Pons (tissue), 1 donor: ENCODE measurements at regions not wholly inside any gene's neighbourhood (a gene's known extent, or its start where the extent isn't known, plus 50 kb on each side); places are given as distances from the start of the nearest gene placed in this dataset.
"Not testable (repeated sequence)": the region's sequence is repeated elsewhere in the genome, so short reads cannot be mapped to it uniquely, and the experiment has no call there.

Source experiments
- DNase-seq: peaks from one replicate; pipeline ENCODE4 v3.0.0-alpha.2; 2016; ENCODE audit warnings: low spot score

DNA sequence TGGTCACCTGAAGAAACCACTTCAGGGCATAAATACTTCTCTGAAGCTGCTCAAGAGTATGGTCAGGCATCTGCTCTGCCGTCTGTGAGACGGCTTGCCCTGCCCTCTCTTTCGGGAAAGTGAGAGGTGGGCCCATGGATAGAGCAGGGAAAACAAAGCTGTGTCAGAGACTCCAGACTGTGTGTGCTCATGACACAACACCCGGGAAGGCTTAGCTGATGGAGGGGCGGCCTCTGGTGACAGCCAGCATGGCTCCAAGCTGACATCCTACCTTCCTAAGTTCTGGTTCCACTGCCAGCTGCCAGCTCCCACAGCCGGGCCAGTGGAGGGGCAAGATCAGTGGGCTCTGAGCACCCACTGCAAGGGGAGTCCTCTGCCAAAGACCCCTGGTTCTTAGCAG, 215.3 kb downstream of the ANKRD30B start:
- no peak for DNase-seq

DNA sequence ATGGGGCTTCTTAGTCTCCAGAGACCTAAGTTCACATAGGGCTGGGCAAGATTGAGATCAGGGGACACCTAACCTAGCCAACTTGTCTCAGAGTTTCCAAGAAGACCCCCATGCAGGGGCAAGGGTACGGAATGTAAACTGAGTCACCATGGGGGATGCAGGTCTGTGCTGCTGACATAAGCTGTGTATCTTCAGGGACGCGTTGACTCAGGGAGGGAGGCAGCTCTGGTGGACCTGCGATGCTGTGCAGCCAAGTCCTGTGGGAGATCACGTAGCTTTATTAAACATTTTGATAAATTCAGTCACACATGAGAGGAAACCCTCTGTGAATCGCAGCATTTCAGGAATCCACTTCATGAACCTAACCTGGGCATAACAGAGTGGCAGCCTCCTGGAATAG, 216.0 kb downstream of the ANKRD30B start:
- DNase-seq: no peak

DNA sequence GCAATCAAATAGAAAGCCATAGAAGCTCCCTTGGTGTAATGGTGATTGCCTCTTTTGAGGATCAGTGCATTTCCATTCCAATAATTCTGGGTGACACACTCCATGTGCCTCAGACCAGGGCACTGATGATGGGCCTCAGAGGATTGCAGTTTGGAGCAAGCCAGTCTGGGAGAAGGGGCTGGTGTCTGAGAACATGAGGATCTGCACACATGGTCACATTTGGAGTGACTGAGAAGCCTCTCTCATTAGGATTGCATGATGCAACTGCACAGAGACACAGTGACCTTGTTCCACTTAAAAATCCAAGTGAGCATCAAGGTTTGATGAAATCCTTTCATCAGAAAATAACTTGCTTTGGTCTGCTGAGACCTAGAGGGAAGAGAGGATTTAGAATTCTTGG, 216.4 kb downstream of the ANKRD30B start:
- DNase-seq: no peak

- not testable (repeated sequence) for DNase-seq
Observed at GRCh38 chr18:14964976-14965375, 217.0 kb downstream of the ANKRD30B start.

- no peak for DNase-seq
Observed at GRCh38 chr18:14965553-14965952, 217.6 kb downstream of the ANKRD30B start.

GRCh38 chr18:14967246-14967645, 219.3 kb downstream of the ANKRD30B start:
- DNase-seq: not testable (repeated sequence)

GRCh38 chr18:14969500-14969899, 221.5 kb downstream of the ANKRD30B start:
- no peak for DNase-seq

- DNase-seq: no peak
Observed at GRCh38 chr18:14970027-14970426, 222.1 kb downstream of the ANKRD30B start.

GRCh38 chr18:14971461-14972185, 223.7 kb downstream of the ANKRD30B start:
- no peak for DNase-seq

DNA sequence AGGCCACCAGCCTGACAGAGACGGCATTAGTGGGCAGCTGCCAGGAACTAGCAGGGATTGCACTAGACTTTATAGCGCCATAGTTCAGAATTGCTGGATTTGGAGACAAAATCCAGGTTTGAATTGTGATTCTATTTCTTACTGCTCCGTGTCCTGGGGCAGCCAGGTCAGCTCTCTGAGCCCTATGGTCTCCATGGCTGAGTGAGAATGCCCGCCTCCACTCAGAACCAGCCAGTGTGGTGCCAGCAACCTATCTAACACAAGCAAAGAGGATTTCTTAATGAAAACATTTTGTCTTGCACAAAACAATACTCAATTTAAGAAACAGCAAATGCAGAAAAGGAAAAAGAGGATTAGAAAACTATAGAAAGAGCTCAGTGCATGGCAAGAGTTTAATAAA, 225.4 kb downstream of the ANKRD30B start:
- not testable (repeated sequence) for DNase-seq

- no peak for DNase-seq
Observed at GRCh38 chr18:14974088-14974487, 226.1 kb downstream of the ANKRD30B start.

DNA sequence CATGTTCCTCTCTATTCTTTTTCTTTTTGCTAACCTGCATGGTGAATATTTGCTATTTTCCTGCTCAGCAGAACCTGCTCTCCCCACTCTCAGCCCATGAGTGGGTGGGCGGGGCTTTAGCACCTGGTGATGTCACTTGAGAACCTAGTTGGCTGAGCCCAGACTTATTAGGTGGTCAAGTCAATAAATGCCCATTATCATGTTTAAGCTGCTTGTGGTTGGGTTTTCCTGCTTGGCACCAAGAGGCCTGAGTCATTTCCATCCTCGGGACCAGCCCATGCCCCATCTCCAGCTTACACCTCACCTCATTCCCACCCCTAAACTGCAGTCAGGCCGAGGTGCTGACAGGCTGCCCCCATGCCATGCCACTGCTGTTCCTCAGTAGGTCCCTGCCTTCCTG, 226.6 kb downstream of the ANKRD30B start:
- no peak for DNase-seq

DNA sequence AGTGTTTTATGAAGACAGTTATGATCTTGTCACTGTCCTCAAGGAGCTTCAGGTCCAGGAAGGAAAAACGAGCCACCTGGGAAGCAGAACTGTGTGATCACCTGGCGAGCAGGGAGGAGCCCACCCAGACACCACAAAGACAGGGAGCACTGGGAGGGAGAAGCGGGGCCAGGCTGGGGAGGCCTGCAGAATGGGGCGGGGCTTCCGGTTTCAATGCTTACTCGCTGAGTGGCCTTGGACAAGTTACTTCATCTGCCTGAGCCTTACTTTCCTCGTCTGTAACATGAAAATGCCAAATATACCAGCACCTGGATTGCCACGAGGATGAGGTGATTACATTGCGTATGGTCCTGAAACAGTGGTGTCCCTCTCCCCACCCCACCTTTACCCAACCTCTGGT, 227.5 kb downstream of the ANKRD30B start:
- no peak for DNase-seq

GRCh38 chr18:14976736-14977430, 228.9 kb downstream of the ANKRD30B start:
- no peak for DNase-seq

GRCh38 chr18:14978191-14978590, 230.2 kb downstream of the ANKRD30B start:
- DNase-seq: no peak

- peak; percentile 54 for DNase-seq
Observed at GRCh38 chr18:14978962-14979535, 231.1 kb downstream of the ANKRD30B start.

DNA sequence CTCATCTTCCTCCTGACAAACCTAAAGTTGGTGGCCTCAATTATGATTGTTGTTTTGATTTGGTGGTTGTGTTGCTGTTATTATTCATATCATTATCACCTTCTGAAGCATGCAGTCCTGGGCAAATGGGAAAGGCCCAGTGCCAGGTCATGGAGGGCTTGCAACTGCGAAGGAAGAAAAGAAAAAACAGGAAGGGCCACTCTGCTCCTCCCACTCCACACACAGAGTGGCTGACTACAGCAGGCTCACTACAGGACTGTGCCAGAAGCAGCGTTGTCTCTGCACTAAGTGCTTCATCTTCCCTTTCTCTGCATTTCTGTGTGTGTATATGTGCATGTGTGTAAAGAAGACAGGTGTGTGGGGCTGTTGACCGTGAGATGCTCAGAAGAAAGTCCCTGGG, 231.9 kb downstream of the ANKRD30B start:
- DNase-seq: no peak

DNA sequence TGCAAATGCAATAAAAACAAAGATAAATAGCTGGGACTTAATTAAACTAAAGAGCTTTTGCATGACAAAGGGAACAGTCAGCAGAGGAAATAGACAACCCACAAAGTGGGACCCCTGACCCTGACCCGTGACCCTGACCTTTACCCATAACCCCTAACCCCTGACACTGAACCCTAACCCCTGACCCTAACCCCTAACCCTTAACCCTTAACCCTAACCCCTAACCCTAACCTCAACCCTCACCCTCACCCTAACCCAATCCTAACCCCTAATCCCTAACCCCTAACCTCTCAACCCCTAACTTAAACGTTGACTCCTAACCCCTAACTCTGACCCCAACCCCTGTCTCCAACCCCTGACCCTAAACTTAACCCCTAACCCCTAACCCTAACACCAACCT, 236.6 kb downstream of the ANKRD30B start:
- not testable (repeated sequence) for DNase-seq

DNA sequence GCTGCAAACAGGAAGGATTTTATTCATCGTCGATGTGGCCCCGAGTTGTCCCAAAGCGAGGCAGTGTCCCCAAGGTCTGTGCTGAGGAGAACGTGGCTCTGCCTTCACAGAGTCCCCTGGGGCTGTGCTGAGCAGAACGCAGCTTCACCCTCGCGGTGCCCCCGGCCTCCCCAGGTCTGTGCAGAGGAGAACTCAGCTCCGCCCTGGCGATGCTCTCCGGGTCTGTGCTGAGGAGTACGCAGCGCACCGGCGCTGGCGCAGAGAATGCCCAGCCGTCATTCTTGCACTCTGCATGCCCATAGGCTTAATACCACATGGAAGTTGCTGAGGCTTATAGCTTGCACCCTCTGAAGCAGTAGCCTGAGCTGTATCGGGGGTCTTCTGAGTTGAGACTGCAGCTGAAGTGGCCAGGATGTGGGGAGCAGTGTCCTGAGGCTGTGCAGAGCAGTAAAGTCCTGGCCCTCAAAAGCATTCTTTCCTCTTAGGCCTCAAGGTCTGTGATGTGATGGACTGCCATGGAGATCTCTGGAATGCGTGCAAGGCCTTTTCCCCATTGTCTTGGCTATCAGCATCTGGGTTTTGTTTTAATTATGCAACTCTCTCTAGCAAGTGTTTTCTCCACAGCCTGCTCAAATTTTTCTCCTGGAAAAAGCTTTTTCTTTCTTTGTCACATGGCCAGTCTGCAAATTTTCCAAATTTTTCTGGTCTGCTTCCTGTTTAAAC, 237.5 kb downstream of the ANKRD30B start:
- DNase-seq: not testable (repeated sequence)

GRCh38 chr18:14987377-14987776, 239.4 kb downstream of the ANKRD30B start:
- not testable (repeated sequence) for DNase-seq

DNA sequence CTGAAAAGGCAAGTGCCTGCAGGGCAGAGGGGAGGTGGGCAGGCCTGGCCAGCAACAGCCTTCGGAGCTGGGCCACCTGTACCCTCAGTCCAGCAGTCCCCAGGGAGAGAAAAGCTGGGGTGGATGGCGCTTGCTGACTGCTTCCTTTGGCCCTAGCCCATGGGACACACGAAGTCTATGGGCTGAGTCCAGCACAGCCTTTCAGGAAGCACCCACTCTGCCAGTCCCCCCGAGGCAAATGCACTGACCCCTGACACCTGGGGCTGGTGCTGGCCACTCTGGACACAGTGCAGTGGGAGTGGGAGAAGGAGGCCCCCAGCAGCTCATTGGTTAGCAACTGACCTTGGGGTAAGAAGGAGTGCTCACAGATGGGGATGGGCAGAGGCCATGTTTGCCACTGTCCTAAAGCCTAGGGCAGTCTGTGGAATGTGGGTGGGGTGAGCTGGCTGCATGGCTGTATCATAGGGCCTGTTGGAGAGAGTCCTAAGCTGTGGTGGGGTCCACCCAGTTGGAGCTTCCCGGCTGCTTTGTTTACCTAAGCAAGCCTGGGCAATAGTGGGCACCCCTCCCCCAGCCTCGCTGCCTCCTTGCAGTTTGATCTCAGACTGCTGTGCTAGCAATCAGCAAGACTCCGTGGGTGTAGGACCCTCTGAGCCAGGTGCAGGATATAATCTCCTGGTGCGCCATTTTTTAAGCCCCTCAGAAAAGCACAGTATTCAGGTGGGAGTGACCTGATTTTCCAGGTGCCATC, 240.2 kb downstream of the ANKRD30B start:
- DNase-seq: not testable (repeated sequence)

DNA sequence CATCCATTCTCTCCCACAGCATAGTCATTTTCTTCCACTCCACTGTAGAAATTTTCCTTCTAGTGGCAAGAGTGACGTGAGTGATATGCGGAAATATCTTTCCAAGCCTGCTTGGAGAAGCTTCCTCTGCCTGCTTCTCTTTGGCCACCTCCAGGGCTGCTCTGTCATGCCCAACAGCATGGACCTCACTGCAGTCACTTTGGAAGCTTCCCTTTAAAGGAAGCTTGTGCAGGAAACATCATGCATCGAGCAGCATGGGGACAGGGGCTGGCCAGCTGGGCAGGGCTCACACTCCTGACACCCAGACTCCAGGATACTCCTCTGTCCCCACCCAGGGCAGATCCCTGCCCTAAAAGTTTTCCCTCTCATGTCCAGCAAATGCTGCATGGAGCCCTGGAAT, 241.6 kb downstream of the ANKRD30B start:
- DNase-seq: not testable (repeated sequence)
